Calu3 (cell line): ENCODE measurements at regions not wholly inside any gene's neighbourhood (a gene's known extent, or its start where the extent isn't known, plus 50 kb on each side); places are given as distances from the start of the nearest gene placed in this dataset.
"Not testable (repeated sequence)": the region's sequence is repeated elsewhere in the genome, so short reads cannot be mapped to it uniquely, and the experiment has no call there.

Experiments
- BruUV-seq: library from RNA; stranded (reverse); fragments of 400-500 nt; replicated peaks from 2 replicates; lab custom pipeline; 2021; lab: Mats Ljungman, UMichigan
- CTCF ChIA-PET: fragments of 300-600 bp; sonication (Branson Sonifier 250); formaldehyde crosslinking; loops from one replicate; lab custom pipeline; 2022; ENCODE audit warnings: antibody characterized with exemption; lab: Charles Lee
- DNase-seq: peaks from one replicate; pipeline ENCODE4 v3.0.0; 2022
- H3K27ac Mint-ChIP-seq: one replicate; pipeline ENCODE4 v1.8.0; 2022; ENCODE audit warnings: mixed read lengths; ENCODE audit not compliant: unreplicated experiment
- H3K27me3 Mint-ChIP-seq: one replicate; pipeline ENCODE4 v1.8.0; 2022; ENCODE audit warnings: mixed read lengths; ENCODE audit not compliant: unreplicated experiment
- H3K36me3 Mint-ChIP-seq: one replicate; pipeline ENCODE4 v1.8.0; 2022; ENCODE audit warnings: mild to moderate bottlenecking, moderate library complexity, mixed read lengths; ENCODE audit not compliant: insufficient read depth, unreplicated experiment
- H3K4me1 Mint-ChIP-seq: one replicate; pipeline ENCODE4 v1.8.0; 2022; ENCODE audit warnings: mild to moderate bottlenecking, low read depth, mixed read lengths; ENCODE audit not compliant: unreplicated experiment
- H3K4me3 Mint-ChIP-seq: one replicate; pipeline ENCODE4 v1.8.0; 2022; ENCODE audit warnings: mild to moderate bottlenecking, low read depth, moderate library complexity, mixed read lengths; ENCODE audit not compliant: unreplicated experiment
- H3K9me3 Mint-ChIP-seq: one replicate; pipeline ENCODE4 v1.8.0; 2022; ENCODE audit warnings: low read depth, mixed read lengths; ENCODE audit not compliant: unreplicated experiment
- intact Hi-C: fragments of 100-400 bp; cut with micrococcal nuclease; formaldehyde crosslinking; loops from one replicate; pipeline ENCODE4 v1.10.0; 2022; ENCODE audit not compliant: unreplicated experiment
- TF ChIP-seq, protein P1 (sequence below): fragments of 200-600 bp; IDR thresholded peaks from one replicate; pipeline ENCODE4 v1.8.0; 2022; ENCODE audit warnings: antibody characterized with exemption; ENCODE audit not compliant: unreplicated experiment

DNA sequence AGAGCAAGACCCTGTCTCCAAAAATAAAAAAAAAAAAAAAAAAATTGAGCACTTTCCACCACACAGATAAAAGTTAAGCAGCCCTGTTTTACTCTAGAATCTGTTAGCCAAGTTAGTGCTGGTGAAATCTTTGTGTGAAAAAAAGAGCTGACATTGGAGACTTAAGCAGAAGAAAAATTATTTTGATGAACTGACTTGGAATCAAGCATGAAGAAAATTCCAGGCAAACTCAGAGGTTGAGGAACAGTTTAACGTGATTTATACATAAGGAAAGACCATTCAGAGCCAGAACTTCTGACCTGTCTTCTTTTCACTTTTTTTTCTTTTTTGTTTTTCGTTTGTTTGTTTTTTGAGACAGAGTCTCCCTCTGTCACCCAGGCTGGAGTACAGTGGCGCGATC is 79.6 kb upstream of the RBPJ start:
- Mint-ChIP-seq H3K4me1 (peaks cover 16% of the 10 kb centered on the region), H3K9me3 (no peaks in the 10 kb centered on the region), H3K36me3 (no peaks in the 10 kb centered on the region), H3K27me3 (no peaks in the 10 kb centered on the region), H3K27ac (no peak overlapping the region), H3K4me3 (no peak overlapping the region)
- CTCF ChIA-PET: no interaction called here
- TF ChIP-seq, protein P1, sequence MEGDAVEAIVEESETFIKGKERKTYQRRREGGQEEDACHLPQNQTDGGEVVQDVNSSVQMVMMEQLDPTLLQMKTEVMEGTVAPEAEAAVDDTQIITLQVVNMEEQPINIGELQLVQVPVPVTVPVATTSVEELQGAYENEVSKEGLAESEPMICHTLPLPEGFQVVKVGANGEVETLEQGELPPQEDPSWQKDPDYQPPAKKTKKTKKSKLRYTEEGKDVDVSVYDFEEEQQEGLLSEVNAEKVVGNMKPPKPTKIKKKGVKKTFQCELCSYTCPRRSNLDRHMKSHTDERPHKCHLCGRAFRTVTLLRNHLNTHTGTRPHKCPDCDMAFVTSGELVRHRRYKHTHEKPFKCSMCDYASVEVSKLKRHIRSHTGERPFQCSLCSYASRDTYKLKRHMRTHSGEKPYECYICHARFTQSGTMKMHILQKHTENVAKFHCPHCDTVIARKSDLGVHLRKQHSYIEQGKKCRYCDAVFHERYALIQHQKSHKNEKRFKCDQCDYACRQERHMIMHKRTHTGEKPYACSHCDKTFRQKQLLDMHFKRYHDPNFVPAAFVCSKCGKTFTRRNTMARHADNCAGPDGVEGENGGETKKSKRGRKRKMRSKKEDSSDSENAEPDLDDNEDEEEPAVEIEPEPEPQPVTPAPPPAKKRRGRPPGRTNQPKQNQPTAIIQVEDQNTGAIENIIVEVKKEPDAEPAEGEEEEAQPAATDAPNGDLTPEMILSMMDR: no peak
- no TSS peak for BruUV-seq
- intact Hi-C loops: no loop called here
- DNase-seq: no peak

DNA sequence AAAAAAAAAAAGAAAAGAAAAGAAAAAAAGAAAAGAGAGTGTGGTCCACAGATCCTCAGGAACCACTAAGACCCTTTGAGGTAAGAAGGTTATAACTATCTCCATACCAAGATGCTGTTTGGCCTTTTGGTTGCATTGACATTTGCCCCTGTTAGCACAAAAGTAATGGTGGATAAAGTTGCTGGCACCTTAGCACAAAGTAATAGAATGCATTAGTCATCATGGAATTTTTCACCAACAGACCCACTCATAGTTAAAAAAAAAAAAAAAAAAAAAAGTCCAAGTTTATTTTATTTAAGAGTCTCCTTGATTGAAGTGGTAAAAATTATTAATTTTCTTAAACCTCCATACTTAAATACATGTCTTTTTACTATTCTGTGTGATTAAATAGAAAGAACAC is 78.4 kb upstream of the RBPJ start:
- TF ChIP-seq, protein P1: no peak
- H3K9me3 Mint-ChIP-seq: no peaks in the 10 kb centered on the region
- no peak overlapping the region for H3K4me3 Mint-ChIP-seq
- no peaks in the 10 kb centered on the region for H3K36me3 Mint-ChIP-seq
- peaks cover 16% of the 10 kb centered on the region for H3K4me1 Mint-ChIP-seq
- no peak overlapping the region for H3K27ac Mint-ChIP-seq
- H3K27me3 Mint-ChIP-seq: no peaks in the 10 kb centered on the region
- CTCF ChIA-PET: no interaction called here
- no peak for DNase-seq
- BruUV-seq: no TSS peak
- intact Hi-C loops: no loop called here

DNA sequence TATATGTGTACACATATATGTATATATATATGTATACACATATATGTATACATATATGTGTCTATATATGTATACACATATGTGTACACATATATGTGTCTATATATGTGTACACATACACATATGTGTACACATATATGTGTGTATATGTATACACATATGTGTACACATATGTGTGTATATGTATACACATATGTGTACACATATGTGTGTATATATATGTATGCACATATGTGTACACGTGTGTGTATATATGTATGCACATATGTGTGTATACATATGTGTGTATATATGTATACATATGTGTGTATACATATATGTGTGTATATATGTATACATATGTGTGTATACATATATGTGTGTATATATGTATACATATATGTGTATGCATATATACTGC is 76.7 kb upstream of the RBPJ start:
- intact Hi-C loops, H3K27me3 Mint-ChIP-seq, BruUV-seq, H3K9me3 Mint-ChIP-seq, H3K27ac Mint-ChIP-seq, H3K36me3 Mint-ChIP-seq, CTCF ChIA-PET, DNase-seq, H3K4me1 Mint-ChIP-seq, H3K4me3 Mint-ChIP-seq: not testable (repeated sequence)

DNA sequence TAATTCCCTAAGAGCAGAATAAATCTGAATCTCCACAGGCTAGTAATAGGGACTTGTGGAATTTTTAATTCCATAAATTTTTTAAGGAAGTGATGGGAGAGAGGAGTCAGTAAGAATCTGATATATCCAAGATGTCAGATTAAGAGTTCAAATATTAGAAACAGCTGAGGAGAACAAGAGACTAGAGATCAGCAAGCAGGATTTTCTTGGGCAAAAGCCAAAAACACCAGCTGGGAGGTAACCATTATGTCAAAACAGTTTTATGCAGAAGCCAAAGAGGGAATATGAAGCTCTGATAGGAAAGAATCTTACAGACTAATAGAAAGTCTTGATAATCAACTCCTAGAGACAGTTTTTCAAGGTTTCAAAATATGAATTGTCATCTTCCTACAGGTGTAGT is 72.2 kb upstream of the RBPJ start:
- peaks cover 9% of the 10 kb centered on the region for H3K4me1 Mint-ChIP-seq
- H3K36me3 Mint-ChIP-seq: no peaks in the 10 kb centered on the region
- no peak overlapping the region for H3K27ac Mint-ChIP-seq
- no peak overlapping the region for H3K4me3 Mint-ChIP-seq
- TF ChIP-seq, protein P1: no peak
- CTCF ChIA-PET: no interaction called here
- no peak for DNase-seq
- H3K27me3 Mint-ChIP-seq: no peaks in the 10 kb centered on the region
- BruUV-seq: no TSS peak
- no peaks in the 10 kb centered on the region for H3K9me3 Mint-ChIP-seq
- intact Hi-C loops: no loop called here

DNA sequence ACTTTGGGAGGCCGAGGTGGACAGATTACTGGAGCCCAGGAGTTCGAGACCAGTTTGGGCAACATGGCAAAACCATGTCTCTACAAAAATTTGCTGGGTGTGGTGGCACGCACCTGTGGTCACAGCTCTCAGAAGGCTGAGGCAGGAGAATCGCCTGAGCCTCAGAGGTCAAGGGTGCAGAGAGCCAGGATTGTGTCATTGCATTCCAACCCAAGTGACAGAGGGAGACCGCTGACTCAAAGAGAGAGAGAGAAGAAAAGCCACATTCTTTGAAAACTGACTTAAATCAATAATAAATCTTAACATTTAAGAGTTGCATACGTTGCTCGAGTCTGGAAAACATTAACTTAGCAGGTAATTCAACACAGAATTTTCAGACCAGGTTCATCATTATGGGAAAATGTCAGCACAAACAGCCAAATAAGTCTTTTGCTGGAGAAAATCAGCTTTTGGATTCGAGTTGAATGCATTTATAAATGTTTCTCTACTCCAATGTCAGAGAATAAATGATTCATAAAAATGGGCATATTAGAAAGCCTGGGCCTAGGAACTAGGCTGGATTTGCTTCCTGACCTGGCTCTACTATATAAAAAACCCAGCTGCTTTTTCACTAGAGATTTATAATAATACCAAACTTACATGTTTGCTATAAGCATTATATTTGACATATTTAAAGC is 68.3 kb upstream of the RBPJ start:
- H3K4me1 Mint-ChIP-seq: peaks cover 15% of the 10 kb centered on the region
- no peaks in the 10 kb centered on the region for H3K9me3 Mint-ChIP-seq
- H3K27me3 Mint-ChIP-seq: no peaks in the 10 kb centered on the region
- DNase-seq: peak; percentile 67
- BruUV-seq: no TSS peak
- H3K4me3 Mint-ChIP-seq: no peak overlapping the region
- H3K27ac Mint-ChIP-seq: peak overlapping the region; percentile 59
- TF ChIP-seq, protein P1: no peak
- no peaks in the 10 kb centered on the region for H3K36me3 Mint-ChIP-seq
- intact Hi-C loops: no loop called here
- CTCF ChIA-PET: interaction anchor here (1.1 kb wide), 1 partner anchor 34 kb away, joined by 7 read pairs; no protein-coding TSS in a partner anchor
